ENCODE measurements at regions not wholly inside any gene's neighbourhood (a gene's known extent, or its start where the extent isn't known, plus 50 kb on each side); places are given as distances from the start of the nearest gene placed in this dataset.

DNA sequence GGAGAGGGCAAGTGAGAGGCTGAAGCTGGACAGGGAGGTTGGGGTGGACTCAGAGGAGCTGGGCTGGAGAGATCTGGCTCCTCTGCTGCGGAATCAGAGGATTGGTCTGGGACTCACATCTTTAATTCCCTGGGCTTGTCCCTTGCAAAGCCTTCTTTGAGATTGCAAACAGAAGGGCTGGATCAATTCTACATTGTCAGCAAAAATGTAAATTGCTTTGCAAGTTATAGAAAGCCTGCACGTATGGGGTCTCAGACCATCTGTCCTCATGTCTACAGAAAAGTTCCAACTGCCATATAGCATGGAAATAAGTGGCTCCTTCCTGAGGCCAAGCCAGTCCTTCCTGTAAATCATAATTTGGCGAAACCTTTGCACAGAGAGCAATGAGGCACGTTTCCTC is 449.6 kb downstream of the UBE2NL start:
- TF ChIP-seq, protein P1, sequence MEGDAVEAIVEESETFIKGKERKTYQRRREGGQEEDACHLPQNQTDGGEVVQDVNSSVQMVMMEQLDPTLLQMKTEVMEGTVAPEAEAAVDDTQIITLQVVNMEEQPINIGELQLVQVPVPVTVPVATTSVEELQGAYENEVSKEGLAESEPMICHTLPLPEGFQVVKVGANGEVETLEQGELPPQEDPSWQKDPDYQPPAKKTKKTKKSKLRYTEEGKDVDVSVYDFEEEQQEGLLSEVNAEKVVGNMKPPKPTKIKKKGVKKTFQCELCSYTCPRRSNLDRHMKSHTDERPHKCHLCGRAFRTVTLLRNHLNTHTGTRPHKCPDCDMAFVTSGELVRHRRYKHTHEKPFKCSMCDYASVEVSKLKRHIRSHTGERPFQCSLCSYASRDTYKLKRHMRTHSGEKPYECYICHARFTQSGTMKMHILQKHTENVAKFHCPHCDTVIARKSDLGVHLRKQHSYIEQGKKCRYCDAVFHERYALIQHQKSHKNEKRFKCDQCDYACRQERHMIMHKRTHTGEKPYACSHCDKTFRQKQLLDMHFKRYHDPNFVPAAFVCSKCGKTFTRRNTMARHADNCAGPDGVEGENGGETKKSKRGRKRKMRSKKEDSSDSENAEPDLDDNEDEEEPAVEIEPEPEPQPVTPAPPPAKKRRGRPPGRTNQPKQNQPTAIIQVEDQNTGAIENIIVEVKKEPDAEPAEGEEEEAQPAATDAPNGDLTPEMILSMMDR (IDR thresholded peaks at IDR 0.05; ENCODE audit: control extremely low read depth in 1 of 3, insufficient read depth in 1 of 3, low read depth in 1 of 3, low read length in 3 of 3): no peak
- TF ChIP-seq POLR2A (IDR thresholded peaks at IDR 0.05; ENCODE audit: control extremely low read depth in 1 of 2, low read depth in 2 of 2, low read length in 2 of 2): no peak
- TF ChIP-seq POLR2AphosphoS5 (IDR thresholded peaks at IDR 0.05; ENCODE audit: low read depth, low read length): no peak
- TF ChIP-seq, protein P2, sequence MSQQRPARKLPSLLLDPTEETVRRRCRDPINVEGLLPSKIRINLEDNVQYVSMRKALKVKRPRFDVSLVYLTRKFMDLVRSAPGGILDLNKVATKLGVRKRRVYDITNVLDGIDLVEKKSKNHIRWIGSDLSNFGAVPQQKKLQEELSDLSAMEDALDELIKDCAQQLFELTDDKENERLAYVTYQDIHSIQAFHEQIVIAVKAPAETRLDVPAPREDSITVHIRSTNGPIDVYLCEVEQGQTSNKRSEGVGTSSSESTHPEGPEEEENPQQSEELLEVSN (IDR thresholded peaks at IDR 0.05): no peak
- no peak for TF ChIP-seq GABPA (IDR thresholded peaks at IDR 0.05; ENCODE audit: borderline replicate concordance, insufficient read depth, low read length)
- TF ChIP-seq RNF2 (IDR thresholded peaks at IDR 0.05; ENCODE audit: borderline replicate concordance, low read depth, low read length, missing control alignments, poor library complexity, severe bottlenecking): no peak
- TF ChIP-seq BRCA1 (IDR thresholded peaks at IDR 0.05; ENCODE audit: low read depth, low read length): no peak
- TF ChIP-seq JUN (IDR thresholded peaks at IDR 0.05; ENCODE audit: low read depth, low read length): no peak
- TF ChIP-seq, protein P3, sequence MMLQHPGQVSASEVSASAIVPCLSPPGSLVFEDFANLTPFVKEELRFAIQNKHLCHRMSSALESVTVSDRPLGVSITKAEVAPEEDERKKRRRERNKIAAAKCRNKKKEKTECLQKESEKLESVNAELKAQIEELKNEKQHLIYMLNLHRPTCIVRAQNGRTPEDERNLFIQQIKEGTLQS (IDR thresholded peaks at IDR 0.05; ENCODE audit: insufficient read depth, low read depth, low read length): no peak
- no peak for TF ChIP-seq MAFK (IDR thresholded peaks at IDR 0.05; ENCODE audit: low read depth, low read length)
- no peak for TF ChIP-seq EP300 (IDR thresholded peaks at IDR 0.05; ENCODE audit: borderline replicate concordance in 1 of 2, low read depth in 2 of 2, low read length in 2 of 2)
- TF ChIP-seq RAD21 (IDR thresholded peaks at IDR 0.05 in 1 of 2, conservative IDR thresholded peaks at IDR 0.05 in 1 of 2; ENCODE audit: low read depth in 2 of 2, low read length in 2 of 2): no peak

Measured in H1 (cell line).